ENCODE measurements at regions not wholly inside any gene's neighbourhood (a gene's known extent, or its start where the extent isn't known, plus 50 kb on each side); places are given as distances from the start of the nearest gene placed in this dataset.

- TF ChIP-seq, protein P1, sequence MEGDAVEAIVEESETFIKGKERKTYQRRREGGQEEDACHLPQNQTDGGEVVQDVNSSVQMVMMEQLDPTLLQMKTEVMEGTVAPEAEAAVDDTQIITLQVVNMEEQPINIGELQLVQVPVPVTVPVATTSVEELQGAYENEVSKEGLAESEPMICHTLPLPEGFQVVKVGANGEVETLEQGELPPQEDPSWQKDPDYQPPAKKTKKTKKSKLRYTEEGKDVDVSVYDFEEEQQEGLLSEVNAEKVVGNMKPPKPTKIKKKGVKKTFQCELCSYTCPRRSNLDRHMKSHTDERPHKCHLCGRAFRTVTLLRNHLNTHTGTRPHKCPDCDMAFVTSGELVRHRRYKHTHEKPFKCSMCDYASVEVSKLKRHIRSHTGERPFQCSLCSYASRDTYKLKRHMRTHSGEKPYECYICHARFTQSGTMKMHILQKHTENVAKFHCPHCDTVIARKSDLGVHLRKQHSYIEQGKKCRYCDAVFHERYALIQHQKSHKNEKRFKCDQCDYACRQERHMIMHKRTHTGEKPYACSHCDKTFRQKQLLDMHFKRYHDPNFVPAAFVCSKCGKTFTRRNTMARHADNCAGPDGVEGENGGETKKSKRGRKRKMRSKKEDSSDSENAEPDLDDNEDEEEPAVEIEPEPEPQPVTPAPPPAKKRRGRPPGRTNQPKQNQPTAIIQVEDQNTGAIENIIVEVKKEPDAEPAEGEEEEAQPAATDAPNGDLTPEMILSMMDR (IDR thresholded peaks at IDR 0.05; ENCODE audit: low read length), result no peak
- TF ChIP-seq EZH2 (optimal IDR thresholded peaks at IDR 0.05; ENCODE audit: low read depth, low read length) (no peak), EZH2phosphoT487 (IDR thresholded peaks at IDR 0.05; ENCODE audit: low read length) (no peak)
These were observed 376.1 kb downstream of the FBXW7 start for GRCh38 chr4:152159773-152160172.
